Body of pancreas (tissue), 4 donors: ENCODE measurements at regions not wholly inside any gene's neighbourhood (a gene's known extent, or its start where the extent isn't known, plus 50 kb on each side); places are given as distances from the start of the nearest gene placed in this dataset.

Experiments
- CTCF ChIP-seq, 7 experiments: fragments of 450-650 bp in 4 of 7; fragments of 200-600 bp in 3 of 7; sonication (generic) in 3 of 7; IDR thresholded peaks; one replicate each; pipeline ENCODE4 v1.5.1; 2016 to 2019; ENCODE audit warnings: antibody characterized with exemption in 7 of 7
- POLR2A ChIP-seq, 3 donors: fragments of 450-650 bp; IDR thresholded peaks; one replicate each; pipeline ENCODE4 v1.6.1; 2016; ENCODE audit warnings: antibody characterized with exemption in 3 of 3, mild to moderate bottlenecking in 2 of 3

- no peak for TF ChIP-seq CTCF (IDR thresholded peaks at IDR 0.05)
- no peak for TF ChIP-seq POLR2A (IDR thresholded peaks at IDR 0.05)
These were observed 248.5 kb downstream of the TMEM182 start for GRCh38 chr2:103010306-103010705.
